NCI-H187 treated with DMSO at 0.1 percent for 48 hours (cell line): ENCODE measurements at regions not wholly inside any gene's neighbourhood (a gene's known extent, or its start where the extent isn't known, plus 50 kb on each side); places are given as distances from the start of the nearest gene placed in this dataset.
"Not testable (repeated sequence)": the region's sequence is repeated elsewhere in the genome, so short reads cannot be mapped to it uniquely, and the experiment has no call there.

Source experiments
- DNase-seq: peaks from one replicate; lab custom pipeline; 2025; lab: John Stamatoyannopoulos, UW

DNA sequence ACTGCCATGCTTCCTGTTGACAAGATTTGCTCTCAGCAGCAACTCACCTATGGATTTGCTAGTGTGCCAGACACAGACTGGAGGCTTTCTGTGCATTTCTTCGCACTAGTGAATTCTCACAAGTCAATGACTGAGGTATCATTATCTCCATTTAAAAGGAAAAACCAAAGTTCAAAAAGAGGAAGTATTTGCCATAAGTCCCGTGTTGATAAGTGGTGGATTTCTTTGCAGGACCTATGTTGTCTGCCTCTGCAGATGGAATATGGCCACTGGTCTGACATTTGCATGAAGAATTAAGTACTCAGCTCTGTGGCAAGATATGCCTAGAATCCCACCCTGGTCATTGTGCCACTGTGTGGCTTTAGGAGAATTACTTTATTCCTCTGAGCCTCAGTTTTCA is 299.6 kb downstream of the PAX3 start:
- DNase-seq = no peak

DNA sequence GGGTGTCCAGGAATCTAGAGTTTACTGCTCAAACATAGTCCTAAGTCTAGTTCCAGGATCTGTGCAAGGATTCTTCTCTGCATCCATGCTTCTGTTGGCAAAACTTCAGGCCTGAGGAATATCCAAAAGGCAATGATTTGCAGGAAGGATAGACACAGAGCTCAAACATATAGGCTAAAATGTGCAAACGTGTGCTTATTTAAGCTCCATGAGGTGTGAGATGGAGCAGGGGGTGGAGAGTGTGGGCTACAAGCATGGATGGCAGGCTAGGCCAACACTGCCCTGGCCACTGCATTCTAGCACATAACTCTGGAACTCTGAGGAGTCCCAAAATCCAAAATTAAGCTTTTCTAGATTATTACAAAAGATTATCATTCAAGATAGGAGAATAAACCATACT is 301.1 kb downstream of the PAX3 start:
- DNase-seq = no peak

DNA sequence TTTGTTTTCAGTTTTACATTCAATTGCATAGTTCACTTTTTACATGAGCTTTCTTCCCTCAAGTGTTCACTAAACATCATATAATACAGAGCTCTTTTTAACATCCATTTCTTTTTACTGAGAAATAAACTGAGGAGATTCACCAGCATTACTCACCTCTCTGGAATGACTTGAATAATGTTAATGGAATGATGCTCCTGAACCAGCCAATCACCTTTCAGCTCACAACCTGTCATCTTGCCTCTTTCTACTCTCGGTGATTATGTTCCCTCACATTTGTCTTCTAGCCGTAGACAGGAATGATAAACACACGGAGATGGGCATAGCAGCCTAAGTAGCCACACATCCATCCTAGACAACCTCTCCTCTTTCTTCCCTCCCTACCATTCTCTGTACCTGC is 301.7 kb downstream of the PAX3 start:
- DNase-seq = no peak

DNA sequence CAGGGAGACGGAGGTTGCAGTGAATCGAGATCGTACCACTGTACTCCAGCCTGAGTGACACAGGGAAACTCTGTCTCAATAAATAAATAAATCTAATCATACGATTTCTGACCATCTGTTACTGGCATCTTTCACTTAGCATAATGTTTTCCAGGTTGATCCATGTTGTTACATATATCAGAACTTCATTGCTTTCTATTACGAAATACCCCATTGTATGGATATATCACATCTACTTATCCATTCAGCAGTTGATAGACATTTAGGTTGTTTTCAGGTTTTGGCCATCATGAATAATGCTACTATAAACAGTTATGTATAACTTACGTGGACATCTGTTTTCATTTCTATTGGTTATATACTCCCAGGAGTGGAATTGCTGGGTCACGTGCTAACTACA is 303.9 kb downstream of the PAX3 start:
- DNase-seq = no peak

DNA sequence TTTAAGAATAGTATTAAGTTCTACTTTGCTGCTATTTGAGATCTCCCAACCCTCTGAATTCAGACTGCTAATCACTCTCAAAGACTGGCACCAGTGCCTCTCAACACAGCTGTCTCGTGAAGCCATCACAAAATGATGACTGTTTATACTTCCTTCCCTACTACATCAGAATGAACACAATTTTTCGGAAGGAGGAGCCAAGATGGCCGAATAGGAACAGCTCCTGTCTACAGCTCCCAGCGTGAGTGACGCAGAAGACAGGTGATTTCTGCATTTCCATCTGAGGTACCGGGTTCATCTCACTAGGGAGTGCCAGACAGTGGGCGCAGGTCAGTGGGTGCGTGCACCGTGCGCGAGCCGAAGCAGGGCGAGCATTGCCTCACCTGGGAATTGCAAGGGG is 314.4 kb downstream of the PAX3 start:
- not testable (repeated sequence) for DNase-seq

DNA sequence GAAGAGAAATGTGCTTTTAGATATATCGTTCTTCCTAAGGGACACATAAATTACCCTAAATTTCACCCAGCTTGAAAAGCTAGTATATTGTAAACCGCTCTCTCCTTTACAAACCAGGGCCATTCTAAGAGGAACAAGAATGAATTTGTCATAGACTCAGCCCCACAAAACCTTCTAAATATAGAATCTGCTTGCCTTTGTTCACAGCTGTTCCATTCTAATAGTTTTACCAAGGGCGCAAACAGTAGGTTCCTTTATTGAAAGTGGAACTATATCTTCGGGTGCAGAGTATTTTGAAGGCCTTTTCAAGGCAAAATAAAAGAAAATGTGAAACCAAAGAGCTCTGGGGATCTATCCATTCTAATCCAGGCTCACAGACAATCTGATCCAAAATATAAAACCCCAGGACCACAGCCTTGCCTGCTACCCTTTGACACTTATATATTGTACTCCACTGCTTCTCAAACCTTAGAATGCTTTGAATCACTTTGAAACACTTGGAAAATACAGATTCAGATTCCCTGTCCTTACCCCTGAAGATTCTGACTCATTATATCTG is 316.8 kb downstream of the PAX3 start:
- no peak for DNase-seq

DNA sequence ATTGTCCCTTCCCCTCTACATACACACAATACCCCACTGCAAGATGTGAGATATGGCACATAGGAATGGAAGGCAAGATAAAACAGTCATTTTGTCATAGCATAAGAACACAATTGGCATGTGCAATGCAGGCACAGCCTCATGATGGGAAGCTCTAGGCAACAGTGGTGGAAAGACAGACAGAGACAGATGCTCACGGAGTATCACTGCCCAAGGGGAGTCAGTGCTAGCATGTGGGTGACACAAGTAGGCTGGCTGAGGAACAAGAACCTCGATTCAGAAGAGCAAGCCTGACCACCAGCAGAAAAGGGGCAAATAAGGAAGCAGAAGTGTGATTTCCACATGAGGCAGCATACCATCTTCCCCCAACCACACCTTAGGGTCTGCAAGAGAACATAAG is 323.6 kb downstream of the PAX3 start:
- DNase-seq = no peak

DNA sequence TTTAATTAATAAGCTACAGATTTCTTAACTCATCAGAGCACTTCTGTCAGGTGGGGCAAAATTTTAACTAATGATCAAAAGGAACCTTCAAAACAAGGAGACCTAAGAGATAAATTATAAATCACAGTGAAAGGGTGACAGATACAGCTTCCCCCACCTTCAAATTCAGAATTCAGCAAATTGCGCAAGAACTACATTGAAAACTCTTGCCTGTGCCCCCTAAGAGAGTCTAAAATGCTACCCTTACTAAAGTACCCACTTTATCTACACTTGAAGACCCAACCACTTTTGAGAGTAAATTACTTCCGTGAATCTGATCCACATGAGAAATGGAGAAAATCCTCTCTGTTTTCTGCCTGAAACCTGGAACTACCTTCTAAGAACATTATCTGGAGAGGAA is 324.9 kb downstream of the PAX3 start:
- no peak for DNase-seq

DNA sequence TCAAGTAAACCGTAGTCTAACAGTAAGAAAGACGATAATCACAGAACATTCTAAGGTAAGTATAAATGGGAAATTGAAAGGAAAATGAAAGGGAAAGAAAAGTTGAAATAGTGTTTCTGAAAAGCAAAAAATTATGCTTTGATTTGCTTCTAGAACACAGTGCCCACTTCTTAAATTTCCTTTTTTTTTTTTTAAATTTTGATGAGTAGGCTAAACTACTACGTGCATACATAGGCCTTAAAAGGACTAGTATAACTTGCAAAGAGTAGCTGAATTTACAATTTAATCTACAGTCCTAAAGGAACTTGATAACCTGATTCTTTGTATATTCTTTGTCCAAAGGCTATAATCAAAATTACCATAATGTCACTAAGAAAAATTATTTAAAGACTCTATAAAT is 325.3 kb downstream of the PAX3 start:
- DNase-seq = no peak

DNA sequence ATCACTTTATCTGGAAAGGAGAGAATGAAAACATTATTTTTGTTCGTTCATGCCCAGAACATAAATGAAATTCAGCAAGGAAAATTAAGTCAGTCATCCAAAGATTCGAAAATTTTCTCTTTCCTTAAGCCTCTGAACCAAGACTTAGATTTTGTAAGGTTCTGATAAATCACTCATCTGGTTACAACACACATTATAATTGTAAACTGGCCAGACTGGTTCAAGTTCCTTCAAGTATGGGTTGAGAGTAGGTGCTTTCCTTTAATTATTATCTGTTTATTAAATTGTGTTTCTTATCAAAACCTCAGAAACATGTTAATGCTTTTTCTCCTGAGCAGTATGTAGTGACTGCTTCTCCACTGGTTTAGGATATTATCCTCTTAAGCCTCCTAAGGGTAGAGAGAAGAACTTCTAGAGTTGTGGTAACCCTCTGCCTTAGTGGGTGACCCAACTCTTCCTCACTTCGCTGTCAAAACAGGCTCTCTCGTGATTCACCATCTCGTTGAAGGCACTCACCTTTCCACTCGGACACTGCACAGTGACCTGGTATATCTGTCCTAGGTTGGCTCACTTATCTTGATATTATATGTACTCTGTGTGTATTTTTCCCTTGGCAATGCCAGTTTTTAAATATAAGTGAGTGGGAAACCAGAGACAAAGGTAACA is 325.9 kb downstream of the PAX3 start:
- DNase-seq = no peak

DNA sequence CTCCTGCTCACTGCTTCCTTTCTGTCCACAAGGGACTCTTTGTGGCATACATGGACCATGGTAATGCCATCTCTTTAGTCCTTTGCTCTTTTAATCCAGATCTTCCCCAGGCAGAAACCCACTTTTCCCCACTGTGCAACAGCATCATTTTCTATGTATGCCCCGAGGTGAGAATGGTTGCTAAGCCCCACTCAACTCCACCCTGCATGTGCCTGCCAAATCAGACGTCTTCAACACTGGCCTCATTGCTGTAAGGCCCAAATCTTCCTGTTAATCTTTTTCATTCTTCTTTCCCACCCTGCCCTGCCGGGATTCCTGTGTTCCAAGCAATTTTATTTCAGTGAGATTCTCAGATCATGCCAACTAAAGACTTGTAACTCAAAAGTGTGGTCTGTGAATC is 328.4 kb downstream of the PAX3 start:
- no peak for DNase-seq

DNA sequence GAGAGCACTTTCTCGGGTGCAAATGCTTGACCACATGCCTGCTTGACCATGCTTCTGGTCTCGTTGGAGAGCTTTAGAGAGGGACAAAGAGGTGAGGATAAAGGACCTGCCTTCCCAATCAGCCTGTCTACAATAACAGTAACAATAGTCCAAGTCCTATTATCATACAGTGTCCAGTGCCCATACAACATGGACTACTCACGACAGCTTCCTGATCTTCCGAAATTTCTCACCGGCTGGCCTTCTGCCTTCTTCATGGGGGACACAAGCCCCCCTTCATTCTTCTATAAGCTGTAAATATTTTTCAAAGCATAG is 329.0 kb downstream of the PAX3 start:
- DNase-seq = no peak

DNA sequence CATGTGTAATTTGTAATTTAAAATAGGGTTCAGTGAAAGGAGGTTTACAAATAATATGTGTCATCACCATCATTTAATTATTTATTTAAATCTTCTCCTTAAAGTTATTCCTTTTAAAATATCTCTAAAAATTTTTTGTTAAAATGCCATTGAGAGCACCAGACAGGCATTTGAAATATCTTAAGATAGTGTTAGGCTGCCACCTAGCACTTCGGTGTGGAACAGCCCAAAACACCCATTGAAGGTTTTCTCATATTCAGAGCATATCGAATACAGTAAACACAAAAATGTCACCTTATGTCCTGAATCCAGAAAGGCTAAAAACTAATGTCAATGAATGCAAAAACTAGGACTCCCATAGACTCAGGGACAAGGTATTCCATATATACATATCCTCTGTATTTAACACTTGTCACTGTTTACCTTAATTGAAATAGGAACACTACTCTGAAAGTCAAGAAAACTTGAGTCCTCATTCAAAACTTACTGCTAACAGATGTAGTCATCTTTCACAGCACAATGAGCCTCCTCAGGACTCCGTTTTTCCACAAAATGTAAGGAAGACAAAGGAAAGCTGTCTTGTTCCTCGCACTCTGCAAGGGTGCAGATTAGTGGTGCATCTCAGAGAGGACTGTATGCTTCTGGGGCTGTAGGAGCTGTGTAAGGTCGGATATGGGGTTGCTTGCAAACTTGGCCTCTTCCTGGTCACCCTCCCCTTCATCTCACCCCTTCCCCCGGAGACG is 329.5 kb downstream of the PAX3 start:
- no peak for DNase-seq

DNA sequence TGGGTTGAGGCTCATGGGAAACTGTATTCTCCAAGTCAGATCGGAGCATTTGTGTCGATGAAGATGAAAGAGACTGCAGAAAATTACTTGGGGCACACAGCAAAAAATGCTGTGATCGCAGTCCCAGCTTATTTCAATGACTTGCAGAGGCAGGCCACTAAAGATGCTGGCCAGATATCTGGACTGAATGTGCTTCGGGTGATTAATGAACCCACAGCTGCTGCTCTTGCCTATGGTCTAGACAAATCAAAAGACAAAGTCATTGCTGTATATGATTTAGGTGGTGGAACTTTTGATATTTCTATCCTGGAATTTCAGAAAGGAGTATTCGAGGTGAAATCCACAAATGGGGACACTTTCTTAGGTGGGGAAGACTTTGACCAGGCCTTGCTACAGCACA is 336.6 kb downstream of the PAX3 start:
- no peak for DNase-seq

DNA sequence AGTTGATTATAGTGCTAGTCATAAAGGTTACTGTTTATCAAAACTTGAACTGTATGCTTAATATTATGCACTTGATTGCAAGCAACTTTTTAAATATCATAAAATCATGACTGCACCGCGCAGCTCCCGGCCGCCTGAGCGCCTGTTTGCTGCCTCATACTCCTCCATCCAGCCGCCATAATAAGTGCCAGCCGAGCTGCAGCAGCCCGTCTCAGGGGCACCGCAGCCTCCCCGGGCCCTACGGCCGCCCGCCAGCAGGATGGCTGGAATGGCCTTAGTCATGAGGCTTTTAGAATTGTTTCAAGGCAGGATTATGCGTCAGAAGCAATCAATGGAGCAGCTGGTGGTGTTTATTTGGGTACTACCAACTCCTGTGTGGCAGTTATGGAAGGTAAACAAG is 337.2 kb downstream of the PAX3 start:
- DNase-seq = no peak

DNA sequence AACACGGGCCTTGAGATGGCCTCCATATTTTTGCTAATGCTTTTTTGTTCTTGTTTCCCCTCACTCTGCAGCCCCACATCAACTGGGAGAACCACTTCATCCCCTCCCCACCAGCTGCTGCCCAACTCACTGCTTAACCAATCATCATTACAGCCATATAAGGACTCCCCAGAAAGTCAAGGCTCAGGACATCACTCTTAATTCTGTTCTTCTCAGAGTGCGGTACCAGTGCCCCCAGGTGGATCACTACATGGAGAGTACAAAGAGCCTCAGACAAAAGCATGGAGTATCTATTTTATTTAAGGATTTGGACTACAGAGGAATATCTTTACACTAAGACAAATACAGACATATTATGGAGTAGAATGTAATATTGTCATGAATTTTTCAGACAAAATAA is 340.6 kb downstream of the PAX3 start:
- no peak for DNase-seq

DNA sequence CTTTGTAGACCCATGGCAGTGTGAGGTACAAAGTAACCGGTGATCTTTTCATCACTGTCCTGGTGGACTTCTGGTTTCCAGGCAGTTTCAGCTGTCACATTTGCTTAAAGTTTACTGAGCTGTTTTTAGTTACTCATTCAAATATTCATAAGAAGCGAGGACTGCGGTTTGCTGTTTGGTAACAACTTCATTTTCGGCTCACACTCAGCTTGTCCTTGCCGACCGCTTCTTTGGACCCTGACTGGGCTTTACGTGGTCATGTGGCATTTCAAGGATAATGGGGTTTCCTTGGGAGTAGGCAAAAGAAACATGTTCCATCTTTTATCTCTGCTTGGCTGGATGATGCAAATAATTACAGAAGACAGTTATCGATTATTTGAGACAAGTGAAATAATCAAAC is 350.7 kb downstream of the PAX3 start:
- DNase-seq = no peak

DNA sequence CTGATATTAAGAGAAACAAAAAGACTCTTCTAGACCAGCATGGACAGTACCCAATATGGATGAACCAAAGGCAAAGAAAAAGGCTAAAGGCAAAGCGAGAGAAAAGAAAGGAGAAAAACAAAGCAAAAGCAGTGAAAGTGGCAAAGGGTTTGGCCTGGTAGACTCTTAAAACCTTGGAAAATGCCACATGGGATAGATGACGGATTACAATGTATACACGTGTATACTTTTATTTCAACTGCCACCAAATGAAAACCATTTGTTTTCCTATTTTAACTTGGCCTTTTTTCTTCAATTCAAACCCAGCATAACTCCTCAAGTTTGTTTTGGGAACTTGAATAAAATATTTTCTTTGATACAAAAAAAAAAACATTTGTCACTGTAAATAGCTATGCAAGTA is 354.3 kb downstream of the PAX3 start:
- not testable (repeated sequence) for DNase-seq

DNA sequence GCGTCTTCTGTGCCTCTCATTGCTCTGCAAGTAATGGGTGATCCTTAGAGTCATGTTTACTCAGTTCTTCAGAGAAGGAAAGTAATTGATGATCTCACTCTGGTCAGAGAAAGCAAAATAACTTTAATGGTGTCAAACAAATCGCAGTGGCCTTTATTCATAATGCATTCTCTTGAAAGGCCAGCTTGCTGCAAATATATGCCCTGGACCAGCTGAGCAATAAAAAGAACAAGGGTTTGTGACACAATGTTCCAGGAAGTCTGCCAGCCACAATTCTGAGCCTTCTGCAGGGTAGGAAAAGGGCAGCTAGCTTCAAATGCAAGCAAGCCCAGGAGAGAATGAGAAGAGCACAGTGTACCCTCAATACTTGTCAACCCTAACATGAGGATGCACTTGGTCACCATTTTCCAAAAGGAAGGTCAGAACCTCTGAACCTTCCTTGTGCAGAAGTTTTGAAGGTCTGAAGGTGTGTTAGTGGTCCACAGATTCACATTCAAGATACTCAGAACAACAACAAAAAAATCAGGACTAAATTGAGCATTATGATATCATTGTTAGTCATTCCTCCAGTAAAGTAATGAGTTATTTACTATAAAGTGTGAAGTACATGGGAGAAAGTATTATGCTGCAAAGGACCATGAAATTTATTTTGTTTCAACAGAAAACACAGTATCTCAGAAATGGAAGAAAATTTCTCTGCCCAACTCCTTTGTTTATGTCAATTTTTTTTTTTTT is 355.6 kb downstream of the PAX3 start:
- DNase-seq = no peak

DNA sequence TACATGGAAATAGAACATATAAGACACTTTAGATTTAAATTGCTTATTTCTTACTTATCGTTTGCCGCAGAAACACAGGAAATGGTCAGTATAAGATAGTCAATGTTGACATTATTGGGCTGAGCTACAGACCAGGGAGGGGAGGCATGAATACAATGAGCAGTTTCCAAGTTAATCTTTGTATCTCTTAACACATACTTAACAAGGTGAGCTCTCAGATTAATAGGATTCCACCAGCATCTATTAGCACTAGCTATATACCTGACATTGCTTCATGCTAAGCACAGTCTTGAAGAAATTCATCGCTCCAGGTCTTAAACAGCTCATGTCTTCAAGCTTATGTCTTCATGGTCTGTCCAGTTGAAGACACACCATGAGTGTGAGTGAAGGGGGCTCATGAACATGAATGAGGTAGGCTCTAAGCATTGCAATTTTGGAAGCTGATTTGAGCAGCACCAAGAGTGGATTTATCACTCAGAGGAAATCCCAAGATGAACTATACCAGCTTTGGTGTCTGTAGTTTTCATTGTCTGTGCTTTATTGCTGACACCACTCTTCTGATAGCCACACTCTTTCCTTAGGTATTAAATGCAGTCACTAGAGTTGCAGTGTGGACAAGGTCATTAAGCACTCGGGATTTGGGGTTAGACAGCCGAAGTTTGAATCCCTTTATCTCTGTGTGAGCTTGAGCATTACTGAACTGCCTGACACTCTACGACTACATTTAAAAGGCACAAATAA is 359.3 kb upstream of the EPHA4 start:
- DNase-seq = no peak

DNA sequence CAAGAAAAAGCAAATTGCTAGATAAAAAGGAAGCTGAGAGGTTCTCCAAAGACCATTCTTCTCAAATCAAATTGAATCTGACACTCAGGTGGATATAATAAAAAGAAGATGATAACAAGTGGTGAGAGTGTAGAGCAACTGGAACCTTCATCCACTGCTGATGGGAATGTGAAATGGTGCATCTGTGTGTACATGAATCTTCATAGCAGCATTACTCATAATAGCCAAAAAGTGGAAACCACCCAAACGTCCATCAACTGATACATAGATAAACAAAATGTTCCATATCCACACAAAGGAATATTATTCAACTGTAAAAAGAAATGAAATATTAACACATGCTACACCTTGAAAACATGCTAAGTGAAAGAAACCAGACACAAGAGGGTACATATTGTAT is 357.2 kb upstream of the EPHA4 start:
- no peak for DNase-seq

DNA sequence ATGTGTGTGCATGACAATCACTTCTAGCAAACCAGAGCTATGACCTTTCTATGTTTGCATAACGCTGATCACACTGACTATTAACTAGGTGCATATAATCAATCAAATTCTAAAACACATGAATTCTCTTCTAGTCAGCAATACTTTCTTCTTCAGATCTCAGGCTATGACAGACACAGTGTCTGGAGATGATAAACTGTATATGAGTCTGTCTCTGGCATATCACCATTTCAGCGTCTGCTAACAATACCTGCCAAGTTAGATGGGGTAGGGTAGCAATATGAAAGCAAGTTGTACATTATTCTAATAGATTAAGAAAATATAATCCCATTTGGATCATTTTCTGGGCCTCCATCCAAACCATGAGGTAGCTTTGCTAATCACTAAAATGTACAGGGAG is 354.2 kb upstream of the EPHA4 start:
- DNase-seq = no peak

DNA sequence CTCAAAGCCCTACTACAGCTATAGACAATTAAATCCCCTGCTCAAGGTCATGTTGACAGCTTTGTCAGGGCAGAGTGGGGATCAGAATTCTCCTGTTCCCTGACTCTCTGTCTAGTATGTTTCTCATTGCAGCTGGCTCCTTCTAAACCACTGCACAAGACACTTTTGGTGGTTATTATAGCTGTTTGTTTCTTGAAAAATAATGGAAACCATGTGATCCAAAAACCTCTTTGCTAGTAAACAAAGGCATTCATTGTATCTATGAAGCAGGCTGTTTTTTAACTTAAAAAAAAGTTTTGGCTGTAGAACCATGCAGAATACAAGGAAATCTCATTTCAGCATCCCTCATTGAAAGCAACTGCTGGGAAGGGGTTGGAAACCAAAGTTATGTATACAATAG is 352.5 kb upstream of the EPHA4 start:
- DNase-seq = no peak
